ENCODE measurements at regions not wholly inside any gene's neighbourhood (a gene's known extent, or its start where the extent isn't known, plus 50 kb on each side); places are given as distances from the start of the nearest gene placed in this dataset.

DNA sequence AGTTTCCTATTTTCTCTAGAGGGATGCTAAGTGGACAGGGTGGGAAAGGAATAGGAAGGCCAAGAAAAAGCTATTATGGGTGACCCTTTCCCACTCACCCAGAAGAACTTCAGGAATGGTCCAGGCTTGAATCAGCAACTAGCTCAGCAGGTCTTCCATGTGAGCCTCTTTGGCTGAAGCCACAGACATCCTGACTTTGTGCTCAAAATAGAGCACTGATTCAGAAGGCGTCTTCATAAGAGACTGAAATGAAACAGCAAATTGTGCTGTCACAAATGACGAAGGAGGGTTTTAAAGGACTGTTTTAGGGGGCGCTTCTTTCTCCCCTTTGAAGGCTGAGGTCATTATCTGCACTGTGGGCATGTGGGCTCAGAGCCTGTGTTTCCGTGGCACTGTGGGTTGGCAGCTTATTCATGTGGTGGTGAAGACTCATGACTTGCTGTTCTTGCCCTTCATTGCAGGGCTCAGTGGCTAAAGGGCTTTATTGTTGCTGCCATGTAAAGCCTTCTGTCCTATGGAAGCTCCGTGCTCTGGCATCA is 65.8 kb upstream of the NFIL3 start:
- Histone ChIP-seq H3K4me3 (no peak overlapping the region), H3K36me3 (replicated peaks in 1 of 2) (no peaks in the 10 kb centered on the region), H3K4me1 (replicated peaks in 1 of 2) (no peaks in the 10 kb centered on the region), H3K27ac (no peak overlapping the region), H3K9me3 (replicated peaks in 1 of 3) (no peaks in the 10 kb centered on the region), H3K27me3 (no peaks in the 10 kb centered on the region)
- TF ChIP-seq, protein P1, sequence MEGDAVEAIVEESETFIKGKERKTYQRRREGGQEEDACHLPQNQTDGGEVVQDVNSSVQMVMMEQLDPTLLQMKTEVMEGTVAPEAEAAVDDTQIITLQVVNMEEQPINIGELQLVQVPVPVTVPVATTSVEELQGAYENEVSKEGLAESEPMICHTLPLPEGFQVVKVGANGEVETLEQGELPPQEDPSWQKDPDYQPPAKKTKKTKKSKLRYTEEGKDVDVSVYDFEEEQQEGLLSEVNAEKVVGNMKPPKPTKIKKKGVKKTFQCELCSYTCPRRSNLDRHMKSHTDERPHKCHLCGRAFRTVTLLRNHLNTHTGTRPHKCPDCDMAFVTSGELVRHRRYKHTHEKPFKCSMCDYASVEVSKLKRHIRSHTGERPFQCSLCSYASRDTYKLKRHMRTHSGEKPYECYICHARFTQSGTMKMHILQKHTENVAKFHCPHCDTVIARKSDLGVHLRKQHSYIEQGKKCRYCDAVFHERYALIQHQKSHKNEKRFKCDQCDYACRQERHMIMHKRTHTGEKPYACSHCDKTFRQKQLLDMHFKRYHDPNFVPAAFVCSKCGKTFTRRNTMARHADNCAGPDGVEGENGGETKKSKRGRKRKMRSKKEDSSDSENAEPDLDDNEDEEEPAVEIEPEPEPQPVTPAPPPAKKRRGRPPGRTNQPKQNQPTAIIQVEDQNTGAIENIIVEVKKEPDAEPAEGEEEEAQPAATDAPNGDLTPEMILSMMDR (IDR thresholded peaks at IDR 0.05), result no peak
- TF ChIP-seq POLR2A (IDR thresholded peaks at IDR 0.05), result no peak
- WGBS, 4 donors, result 62 to 77% (median 73%) methylated on average over 5 of the region's 5 CpGs
- intact Hi-C loops (cut with DNase I), result no loop called here
- no peak for DNase-seq

DNA sequence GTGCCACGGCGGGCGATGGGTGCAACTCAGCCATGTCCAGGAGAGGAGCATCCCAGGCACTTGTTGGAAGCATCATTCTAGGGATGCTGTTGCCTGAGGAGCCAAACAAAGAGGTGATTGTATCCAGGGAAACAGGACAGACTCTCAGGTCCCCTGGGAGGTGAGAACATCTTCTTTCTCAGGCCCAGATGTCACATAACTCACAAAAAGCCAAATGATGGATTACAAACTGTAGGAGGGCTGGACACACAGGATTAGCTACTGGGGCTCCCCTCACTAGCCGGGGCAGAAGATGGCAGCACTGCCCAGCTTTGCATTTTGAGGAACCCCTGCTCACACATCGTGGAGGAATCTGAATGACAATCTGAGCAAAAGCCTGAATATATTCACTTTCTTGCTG is 64.7 kb upstream of the NFIL3 start:
- Histone ChIP-seq H3K4me1 (replicated peaks in 1 of 2) (no peaks in the 10 kb centered on the region), H3K27me3 (no peaks in the 10 kb centered on the region), H3K27ac (no peak overlapping the region), H3K4me3 (no peak overlapping the region), H3K9me3 (replicated peaks in 1 of 3) (no peaks in the 10 kb centered on the region), H3K36me3 (replicated peaks in 1 of 2) (no peaks in the 10 kb centered on the region)
- TF ChIP-seq, protein P1 (IDR thresholded peaks at IDR 0.05), result no peak
- TF ChIP-seq POLR2A (IDR thresholded peaks at IDR 0.05), result no peak
- WGBS, 4 donors, result 79 to 88% (median 87%) methylated on average over 2 to 5 of the region's 5 CpGs
- no peak for DNase-seq
- intact Hi-C loops (cut with DNase I), result no loop called here

DNA sequence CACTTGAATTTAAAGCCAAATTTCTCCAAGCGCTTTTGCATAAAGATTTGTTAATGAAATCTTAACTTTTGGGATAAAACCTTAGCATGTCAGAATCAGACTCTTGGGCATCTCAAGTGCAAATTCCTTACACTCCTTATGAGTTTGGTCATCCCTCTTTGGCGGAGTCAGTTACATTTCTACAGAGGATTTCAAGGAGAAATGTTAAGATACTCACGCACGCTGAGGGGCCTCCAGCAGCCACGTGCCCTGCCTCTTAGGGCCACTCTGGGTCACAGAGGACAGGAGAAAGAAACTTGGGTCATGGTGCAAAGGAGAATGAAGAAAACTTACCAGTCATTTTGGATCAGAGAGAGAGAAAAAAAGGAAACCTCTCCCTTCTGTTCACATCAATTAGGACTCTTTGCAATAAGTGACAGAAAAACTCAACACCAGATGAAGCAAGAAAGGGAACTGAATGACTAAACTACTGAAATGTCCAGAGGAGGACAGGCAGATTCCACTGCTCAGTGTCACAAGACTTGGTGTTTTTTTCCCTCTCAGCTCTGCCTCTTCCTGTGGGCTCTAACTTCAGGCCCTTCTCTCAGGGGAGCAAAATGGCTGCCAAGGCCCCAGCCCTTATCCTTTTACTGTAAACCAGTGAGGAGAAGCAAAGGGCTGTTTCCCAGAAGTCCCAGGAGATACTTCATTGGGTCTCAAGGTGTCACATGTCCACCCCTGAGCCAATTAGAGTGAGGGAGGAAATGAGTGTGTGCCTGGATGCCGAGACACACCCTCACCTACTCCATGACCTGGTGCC is 63.3 kb upstream of the NFIL3 start:
- no peak overlapping the region for H3K27ac ChIP-seq
- intact Hi-C loops (cut with DNase I), result no loop called here
- H3K4me3 ChIP-seq, result no peak overlapping the region
- H3K4me1 ChIP-seq (replicated peaks in 1 of 2), result no peaks in the 10 kb centered on the region
- no peaks in the 10 kb centered on the region for H3K36me3 ChIP-seq (replicated peaks in 1 of 2)
- H3K27me3 ChIP-seq, result no peaks in the 10 kb centered on the region
- no peak for DNase-seq
- H3K9me3 ChIP-seq (replicated peaks in 1 of 3), result no peaks in the 10 kb centered on the region
- TF ChIP-seq, protein P1 (IDR thresholded peaks at IDR 0.05), result no peak
- no peak for TF ChIP-seq POLR2A (IDR thresholded peaks at IDR 0.05)
- 75 to 87% (median 82%) methylated on average over 6 of the region's 6 CpGs for WGBS, 4 donors

DNA sequence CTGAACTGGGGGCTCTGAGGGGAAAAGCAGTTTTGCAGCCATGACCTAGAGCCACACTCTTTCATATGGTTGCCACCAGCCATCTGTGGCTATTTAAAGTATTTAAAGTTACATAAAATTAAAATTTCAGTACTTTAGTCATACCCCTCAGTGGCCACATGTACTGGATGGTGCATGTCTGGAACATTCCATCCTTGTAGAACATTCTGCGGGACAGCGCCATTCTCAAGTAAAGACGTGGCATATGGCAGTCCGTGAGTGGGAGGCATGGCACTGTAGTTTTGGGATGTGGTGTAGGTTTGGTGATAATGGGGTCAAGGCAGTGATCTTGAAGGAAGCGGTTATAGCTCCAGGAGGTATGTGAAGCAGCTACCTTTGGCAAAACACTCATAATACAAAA is 61.4 kb upstream of the NFIL3 start:
- intact Hi-C loops (cut with DNase I), result no loop called here
- H3K36me3 ChIP-seq (replicated peaks in 1 of 2), result no peaks in the 10 kb centered on the region
- DNase-seq, result no peak
- H3K27me3 ChIP-seq, result peaks cover 5% of the 10 kb centered on the region
- TF ChIP-seq, protein P1 (IDR thresholded peaks at IDR 0.05), result no peak
- no peak for TF ChIP-seq POLR2A (IDR thresholded peaks at IDR 0.05)
- H3K9me3 ChIP-seq (replicated peaks in 1 of 3), result no peaks in the 10 kb centered on the region
- 86 to 97% (median 91%) methylated on average over 5 of the region's 5 CpGs for WGBS, 4 donors
- no peak overlapping the region for H3K4me3 ChIP-seq
- H3K4me1 ChIP-seq (replicated peaks in 1 of 2), result no peaks in the 10 kb centered on the region
- no peak overlapping the region for H3K27ac ChIP-seq

Data from adrenal gland (tissue), 9 donors.